ENCODE measurements at regions not wholly inside any gene's neighbourhood (a gene's known extent, or its start where the extent isn't known, plus 50 kb on each side); places are given as distances from the start of the nearest gene placed in this dataset.

- DNase-seq (ENCODE audit: missing footprints) (no peak), ATAC-seq (no peak)
- intact Hi-C loops (cut with DNase I): no loop called here
Measured at GRCh38 chr15:67892559-67893377, 52.9 kb upstream of the RNU6-1 start.

DNA sequence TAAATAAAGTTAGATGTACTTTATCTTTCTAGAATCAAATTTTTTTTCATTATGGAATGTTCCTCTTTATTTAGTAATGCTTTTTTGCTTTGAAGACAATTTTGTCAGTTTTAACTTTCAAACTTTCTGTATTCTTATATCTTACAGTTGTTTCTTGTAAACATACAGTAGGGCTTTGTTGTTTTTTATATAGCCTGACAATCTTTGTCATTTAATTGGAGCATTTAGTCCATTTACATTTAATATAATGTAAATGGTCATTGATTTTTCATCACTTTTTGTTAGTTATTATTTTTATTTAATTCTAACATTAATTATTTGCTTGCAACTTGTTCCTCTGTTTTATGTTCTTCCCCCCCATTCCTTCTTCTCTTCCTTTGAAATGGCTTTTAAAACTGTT, 55.4 kb upstream of the RNU6-1 start:
- DNase-seq (ENCODE audit: missing footprints) (no peak), ATAC-seq (no peak)
- intact Hi-C loops (cut with DNase I): no loop called here

DNA sequence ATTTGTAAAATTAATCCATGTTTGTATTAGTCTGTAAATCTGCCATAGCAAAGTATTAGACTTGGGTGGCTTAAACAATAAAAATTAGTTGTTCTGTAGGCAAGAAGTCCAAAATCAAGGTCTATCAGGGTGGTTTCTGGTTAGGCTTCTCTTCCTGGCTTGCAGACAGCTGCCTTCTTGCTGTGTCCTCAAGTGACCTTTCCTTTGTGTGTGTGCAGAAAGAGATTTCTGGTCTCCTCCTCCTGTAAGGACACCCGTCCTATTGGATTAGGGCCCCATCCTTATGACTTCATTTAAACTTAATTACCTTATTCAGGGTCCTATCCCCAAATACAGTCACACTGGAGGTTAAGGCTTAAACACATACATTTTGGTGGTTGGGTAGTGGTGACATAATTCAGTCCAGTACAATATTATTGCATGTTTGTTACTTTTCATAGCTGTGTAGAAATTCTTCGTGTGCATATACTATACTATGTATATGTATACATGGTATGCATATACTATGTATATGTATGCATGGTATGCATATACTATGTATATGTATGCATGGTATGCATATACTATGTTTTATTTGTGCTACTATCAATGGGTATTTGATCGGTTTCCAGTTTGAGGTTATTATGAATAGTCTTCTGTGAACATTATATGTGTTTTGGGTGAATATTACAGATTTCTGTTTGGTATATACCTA, 57.9 kb upstream of the RNU6-1 start:
- DNase-seq (ENCODE audit: missing footprints) (no peak), ATAC-seq (no peak)
- intact Hi-C loops (cut with DNase I): no loop called here

DNA sequence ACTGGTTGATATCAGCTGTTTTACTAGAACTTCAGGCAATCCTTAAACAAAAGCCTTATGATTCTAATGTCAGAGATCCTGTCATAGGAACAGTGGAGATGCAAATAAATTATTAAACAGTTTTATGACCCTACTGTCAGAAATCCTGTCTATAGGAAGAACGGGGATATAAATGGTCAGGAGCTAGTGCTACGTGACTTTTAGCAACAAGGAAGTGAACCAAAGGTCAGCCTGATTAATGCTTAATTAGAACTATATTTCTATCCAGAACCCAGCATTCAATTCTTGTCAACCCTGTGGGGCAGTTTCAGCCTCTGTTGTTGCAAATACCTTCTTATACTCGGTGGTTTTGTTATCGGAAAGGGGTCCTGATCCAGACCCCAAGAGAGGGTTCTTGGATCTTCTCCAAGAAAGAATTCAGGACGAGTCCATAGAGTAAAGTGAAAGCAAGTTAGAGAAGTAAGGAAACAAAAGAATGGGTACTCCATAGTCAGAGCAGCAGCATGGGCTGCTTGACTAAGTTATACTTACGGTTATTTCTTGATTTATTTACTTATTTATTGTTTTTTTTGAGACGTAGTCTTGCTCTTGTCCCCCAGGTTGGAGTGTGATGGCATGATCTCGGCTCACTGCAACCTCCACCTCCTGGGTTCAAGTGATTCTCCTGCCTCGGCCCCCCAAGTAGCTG, 59.9 kb upstream of the RNU6-1 start:
- no peak for ATAC-seq
- DNase-seq (ENCODE audit: missing footprints): no peak
- intact Hi-C loops (cut with DNase I): no loop called here

DNA sequence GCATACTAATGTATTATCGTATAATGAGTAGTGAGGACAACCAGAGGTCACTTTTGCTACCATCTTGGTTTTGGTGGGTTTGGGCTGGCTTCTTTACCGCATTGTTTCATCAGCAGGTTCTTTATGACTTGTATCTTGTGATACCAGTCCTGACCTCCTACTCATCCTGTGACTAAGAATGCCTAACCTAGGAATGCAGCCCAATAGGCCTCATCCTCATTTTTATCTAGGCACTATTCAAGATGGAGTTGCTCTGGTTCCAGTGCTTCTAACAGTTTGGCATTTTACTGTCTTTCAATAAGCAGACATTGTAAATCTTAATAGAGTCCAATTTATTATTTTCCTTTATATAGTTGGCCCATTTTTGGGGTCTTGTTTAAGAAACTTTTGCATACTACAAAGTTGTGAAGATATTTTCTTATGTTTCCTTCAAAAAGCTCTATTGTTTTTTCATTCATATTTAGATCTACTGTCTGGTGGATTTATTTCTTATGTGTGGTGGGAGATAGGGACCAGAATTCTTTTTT, 60.8 kb upstream of the RNU6-1 start:
- ATAC-seq: no peak
- intact Hi-C loops (cut with DNase I): no loop called here
- DNase-seq (ENCODE audit: missing footprints): no peak

GRCh38 chr15:67901922-67902321, 62.1 kb upstream of the RNU6-1 start:
- no peak for DNase-seq (ENCODE audit: missing footprints)
- intact Hi-C loops (cut with DNase I): no loop called here
- ATAC-seq: no peak

DNA sequence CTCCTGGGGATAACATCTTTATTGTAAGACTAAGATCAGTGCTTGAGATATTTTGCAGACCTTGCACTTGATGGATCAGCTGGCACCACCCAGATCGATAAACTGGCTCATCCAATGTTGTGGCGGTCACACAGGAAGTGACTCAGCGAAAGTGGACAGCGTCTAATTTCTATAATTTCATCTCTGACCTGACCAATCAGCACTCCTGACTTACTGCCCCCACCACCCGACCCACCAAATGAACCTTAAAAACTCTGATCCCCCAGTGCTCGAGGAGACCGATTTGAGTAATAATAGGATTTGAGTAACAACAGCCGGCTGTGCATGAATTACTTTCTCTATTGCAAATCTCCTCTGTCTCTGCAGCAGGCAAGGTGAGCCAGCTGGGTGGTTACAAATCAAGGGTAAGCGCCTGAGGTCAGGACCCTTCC, 62.7 kb upstream of the RNU6-1 start:
- ATAC-seq: no peak
- DNase-seq (ENCODE audit: missing footprints): no peak
- intact Hi-C loops (cut with DNase I): no loop called here

DNA sequence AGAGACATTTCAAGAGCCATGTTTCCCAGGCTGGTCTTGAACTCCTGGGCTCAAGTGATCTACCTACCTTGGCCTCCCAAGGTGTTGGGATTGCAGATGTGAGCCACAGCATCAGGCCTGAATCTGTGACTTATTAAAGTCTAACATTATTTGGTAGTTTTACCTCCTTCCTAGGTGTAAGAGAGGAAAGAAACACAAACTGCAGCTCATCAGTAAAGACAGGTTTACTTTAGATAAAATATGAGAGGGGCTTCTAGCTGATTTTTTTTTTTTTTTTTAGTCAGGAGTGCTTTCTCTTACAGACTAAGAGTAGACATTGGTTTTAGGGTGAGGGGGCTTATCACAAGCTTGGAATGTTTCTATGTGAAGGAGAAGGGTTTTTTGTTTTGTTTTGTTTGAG, 63.9 kb upstream of the RNU6-1 start:
- ATAC-seq (no peak), DNase-seq (ENCODE audit: missing footprints) (no peak)
- intact Hi-C loops (cut with DNase I): no loop called here

GRCh38 chr15:67905628-67906027, 65.8 kb upstream of the RNU6-1 start:
- ATAC-seq (no peak), DNase-seq (ENCODE audit: missing footprints) (no peak)
- intact Hi-C loops (cut with DNase I): no loop called here

DNA sequence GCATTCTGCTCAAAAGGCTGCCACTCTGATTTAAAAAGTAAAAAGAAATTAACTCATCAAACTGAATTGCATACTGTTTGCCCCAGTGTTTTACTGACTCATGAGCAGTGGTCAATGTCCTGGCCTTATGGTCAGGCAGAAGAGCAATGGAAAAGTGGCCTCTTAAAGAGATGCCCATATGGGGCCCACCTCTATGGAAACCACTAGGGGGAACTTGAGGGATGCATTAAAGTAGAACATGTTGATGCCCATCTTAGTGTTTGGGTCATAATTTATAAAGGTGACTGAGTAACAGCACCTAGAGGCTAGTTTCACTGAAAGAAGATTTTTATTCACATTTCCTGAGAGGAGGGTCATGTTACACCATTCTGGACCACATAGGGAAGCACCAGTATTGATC, 66.5 kb upstream of the RNU6-1 start:
- intact Hi-C loops (cut with DNase I): no loop called here
- DNase-seq (ENCODE audit: missing footprints): no peak
- no peak for ATAC-seq

DNA sequence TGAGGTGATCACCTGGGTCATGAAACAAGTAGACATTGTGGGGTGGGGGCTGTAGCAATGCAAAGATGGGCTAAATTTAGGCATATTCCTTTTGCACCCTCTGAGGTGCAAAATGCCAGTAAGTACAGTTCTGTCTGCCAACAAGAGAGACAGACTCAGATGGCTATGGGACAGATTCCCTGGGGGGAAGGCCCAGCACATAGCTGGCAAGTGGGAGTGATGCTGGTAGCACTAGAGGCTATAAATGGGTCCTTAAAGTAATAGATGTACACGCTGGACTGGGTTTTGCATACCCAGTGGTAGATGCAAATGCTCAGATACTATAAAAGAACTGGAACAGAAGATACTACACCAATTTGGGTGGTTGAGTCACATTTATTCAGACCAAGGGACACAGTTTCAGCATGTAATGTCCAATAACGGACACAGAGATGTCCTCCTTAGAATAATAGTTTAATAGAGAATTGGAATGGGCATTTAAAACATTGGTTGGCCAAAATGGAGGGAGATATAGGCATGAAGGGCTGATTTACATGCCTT, 67.4 kb upstream of the RNU6-1 start:
- DNase-seq (ENCODE audit: missing footprints) (no peak), ATAC-seq (peak; percentile 63)
- intact Hi-C loops (cut with DNase I): no loop called here

- ATAC-seq (no peak), DNase-seq (ENCODE audit: missing footprints) (no peak)
- intact Hi-C loops (cut with DNase I): no loop called here
Measured at GRCh38 chr15:67908756-67909155, 68.9 kb upstream of the RNU6-1 start.

DNA sequence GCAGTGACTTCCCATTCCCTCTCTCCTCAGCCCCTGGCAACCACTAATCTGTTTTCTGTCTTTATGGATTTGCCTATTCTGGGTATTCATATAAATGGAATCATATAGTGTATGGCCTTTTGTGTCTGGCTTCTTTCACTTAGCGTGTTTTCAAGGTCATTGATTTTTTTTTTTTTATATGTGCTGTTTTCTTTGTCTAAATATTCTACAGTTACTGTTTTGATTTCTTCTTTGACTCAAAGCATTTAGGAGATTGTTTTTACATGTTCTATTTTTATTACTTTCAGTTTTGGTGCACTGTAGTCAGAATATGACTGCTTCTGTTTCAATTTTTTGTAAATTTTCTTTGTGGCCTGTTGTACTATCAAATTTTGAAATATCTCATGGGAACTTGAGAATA, 71.9 kb upstream of the RNU6-1 start:
- no peak for ATAC-seq
- intact Hi-C loops (cut with DNase I): no loop called here
- DNase-seq (ENCODE audit: missing footprints): no peak

DNA sequence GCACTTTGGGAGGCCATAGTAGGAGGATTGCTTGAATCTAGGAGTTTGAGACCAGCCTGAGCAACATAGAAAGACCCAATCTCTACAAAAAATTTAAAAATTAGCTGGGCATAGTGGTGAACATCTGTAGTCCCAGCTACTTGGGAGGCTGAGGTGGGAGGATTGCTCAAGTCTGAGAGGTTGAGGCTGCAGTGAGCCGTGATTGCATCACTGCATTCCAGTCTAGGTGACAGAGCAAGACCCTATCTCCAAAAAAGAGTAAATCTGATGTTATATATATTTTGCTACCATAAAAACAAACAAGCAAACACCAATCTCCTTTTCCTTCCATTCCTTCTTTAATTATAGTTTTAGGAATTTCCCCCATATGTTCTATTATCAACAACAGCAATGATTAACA, 74.2 kb upstream of the RNU6-1 start:
- DNase-seq (ENCODE audit: missing footprints): no peak
- ATAC-seq: no peak
- intact Hi-C loops (cut with DNase I): loop anchor here (2.0 kb wide), 1 partner anchor 31 kb away; no protein-coding TSS in a partner anchor

DNA sequence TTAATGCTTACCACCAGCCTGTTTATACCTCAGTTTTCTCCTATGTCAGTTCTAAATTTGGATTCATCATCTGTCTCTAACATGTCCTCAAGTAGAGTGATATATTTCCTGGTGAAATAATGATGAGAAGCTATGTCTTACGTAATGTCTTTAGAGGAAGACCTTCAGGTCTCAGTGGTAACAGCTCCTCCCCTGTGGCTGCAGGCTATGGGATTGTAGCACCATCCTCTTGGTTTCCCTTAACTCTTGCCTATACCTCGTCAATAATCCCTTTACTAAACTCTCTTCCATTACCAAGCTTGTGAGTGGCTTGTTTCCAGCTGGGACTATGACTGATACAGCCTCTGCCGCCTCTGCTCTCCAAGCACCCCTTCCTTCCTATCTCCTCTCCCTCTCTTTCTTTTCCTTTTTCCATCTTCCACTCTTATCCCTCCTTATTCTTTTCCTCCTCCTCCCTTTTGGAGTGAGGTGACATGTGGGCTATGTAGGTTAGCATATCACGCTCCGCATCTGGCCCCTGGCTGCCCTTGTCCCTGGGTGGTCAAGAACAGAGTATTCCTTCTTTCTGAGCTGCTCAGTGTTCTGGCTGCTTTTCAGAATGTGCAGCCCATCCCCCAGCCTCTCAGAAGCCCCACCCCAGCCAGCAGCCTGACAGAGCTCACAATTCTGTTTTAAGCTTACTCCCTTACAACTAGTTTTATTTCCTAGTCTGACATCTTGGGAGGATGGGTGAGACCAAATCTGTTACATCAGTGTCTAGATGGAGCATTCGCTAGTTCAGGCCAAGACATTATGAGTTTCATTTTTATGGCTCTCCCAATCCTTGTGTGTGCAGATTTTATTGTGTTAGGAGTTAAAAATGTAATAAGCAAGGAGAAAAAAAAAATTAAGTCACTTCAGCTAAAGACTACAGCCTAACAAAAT, 75.0 kb upstream of the RNU6-1 start:
- intact Hi-C loops (cut with DNase I): loop anchor here (2.0 kb wide), 1 partner anchor 30 kb away; no protein-coding TSS in a partner anchor
- DNase-seq (ENCODE audit: missing footprints): peak; percentile 84

DNA sequence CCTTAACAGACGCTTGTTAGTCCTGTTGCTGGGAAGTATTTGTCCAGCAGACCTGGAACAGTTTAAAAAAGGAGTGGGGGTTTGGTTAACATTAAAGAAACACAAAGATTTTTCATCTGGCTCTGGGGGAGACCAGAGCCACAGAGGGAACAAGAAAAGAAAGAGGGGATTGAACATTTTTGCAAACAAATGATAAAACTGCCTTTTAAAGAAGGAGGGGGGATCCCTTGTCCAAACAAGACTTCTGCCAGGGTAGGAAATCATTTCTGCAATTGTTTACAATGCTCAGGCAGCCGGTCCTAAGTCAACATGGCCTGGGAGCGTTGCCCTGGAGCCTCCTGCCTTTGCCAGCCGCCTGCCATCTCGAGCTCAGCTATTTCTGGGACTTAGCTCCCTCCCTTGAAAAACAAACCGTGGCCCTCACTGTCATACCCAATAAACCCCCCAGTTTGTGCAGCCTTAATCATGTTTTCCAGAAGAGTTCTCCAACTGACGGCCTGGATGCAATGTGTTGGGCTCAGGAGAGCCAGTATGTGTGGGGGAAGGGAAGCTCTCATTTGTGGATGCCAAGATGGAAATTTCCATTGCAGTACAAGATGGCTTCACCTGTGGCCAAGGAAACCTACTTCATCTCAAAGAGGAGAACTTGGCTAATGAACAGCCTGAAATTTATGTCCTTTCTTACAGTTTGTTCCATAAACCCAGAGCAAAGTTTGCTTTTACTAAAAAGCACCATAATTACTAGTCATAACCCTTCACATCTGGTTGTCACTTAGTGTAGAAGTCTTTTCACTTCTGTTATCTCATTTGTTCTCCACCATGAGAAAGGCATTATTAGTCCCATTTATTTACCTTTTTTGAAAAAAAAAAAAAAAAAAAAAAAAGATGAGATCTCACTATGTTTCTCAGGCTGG, 75.9 kb upstream of the RNU6-1 start:
- DNase-seq (ENCODE audit: missing footprints): peak; percentile 72
- ATAC-seq: peak; percentile 60
- intact Hi-C loops (cut with DNase I): loop anchor here (2.0 kb wide), 1 partner anchor 29 kb away; no protein-coding TSS in a partner anchor

More for the DNA sequence above, 75.0 kb upstream of the RNU6-1 start:
- peak; percentile 83 for ATAC-seq

GRCh38 chr15:67916565-67916964, 76.7 kb upstream of the RNU6-1 start:
- DNase-seq (ENCODE audit: missing footprints) (no peak), ATAC-seq (no peak)
- intact Hi-C loops (cut with DNase I): no loop called here

Measured in Right ventricle myocardium inferior (tissue), 1 donor.